HTR-8/SVneo (cell line): ENCODE measurements at regions not wholly inside any gene's neighbourhood (a gene's known extent, or its start where the extent isn't known, plus 50 kb on each side); places are given as distances from the start of the nearest gene placed in this dataset.

Source experiments
- DNase-seq: peaks from one replicate; pipeline ENCODE4 v3.0.0; 2011; ENCODE audit warnings: low spot score, mixed read lengths; ENCODE audit not compliant: insufficient read length
- FAIRE-seq: peaks from 2 replicates; lab custom pipeline; 2011; peaks lifted over from hg19 to GRCh38; lab: Jason Lieb, UNC

DNA sequence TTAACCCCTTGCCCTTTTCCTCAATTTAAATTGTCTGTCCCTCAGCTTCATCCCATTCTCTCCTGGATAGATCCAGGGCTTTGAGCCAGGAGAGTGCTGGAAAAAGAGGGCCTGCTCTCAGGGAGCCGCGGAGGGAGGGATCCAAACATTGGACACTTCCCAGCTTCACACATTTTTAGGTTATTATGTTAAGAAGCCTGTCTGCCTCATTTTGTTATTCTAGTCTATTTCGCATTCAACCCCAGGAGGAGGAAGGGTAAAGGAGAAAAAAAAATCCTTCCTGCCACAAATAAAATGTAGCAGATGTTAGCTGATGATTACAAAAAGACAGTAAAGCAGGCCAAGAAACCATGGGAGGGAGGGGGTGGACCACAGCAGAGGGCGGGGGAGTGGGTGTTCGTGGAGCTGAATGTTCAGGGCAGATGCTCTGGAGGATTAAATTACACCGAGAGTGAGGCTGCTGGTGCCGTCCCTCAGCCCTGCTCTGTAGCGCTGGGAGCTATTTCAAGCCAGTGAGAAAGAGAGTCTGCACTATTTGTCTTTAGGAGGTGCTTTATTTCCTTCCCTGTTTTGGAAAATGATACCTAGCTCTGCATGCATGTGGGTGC, 60.6 kb upstream of the ZFR start:
- DNase-seq (peak; percentile 45), FAIRE-seq (no peak)

- FAIRE-seq (no peak), DNase-seq (no peak)
These were observed 59.9 kb upstream of the ZFR start for GRCh38 chr5:32504329-32504988.

DNA sequence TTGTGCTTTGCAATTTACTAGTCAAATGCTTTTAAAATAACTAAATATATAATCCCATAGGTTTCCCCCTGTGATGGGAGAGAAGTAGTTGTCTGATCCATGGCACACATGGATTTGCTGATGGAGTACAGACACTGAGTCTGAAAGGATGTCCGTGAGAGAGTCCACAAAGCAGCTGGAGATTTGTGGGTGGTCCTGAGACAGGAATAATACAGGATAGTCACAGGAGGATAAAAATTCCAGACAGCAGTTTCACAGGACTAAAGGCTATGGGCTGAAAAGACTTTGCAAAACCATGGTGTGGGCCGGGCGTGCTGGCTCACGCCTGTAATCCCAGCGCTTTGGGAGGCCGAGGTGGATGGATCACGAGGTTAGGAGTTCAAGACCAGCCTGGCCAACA, 58.7 kb upstream of the ZFR start:
- FAIRE-seq, result no peak
- no peak for DNase-seq

DNA sequence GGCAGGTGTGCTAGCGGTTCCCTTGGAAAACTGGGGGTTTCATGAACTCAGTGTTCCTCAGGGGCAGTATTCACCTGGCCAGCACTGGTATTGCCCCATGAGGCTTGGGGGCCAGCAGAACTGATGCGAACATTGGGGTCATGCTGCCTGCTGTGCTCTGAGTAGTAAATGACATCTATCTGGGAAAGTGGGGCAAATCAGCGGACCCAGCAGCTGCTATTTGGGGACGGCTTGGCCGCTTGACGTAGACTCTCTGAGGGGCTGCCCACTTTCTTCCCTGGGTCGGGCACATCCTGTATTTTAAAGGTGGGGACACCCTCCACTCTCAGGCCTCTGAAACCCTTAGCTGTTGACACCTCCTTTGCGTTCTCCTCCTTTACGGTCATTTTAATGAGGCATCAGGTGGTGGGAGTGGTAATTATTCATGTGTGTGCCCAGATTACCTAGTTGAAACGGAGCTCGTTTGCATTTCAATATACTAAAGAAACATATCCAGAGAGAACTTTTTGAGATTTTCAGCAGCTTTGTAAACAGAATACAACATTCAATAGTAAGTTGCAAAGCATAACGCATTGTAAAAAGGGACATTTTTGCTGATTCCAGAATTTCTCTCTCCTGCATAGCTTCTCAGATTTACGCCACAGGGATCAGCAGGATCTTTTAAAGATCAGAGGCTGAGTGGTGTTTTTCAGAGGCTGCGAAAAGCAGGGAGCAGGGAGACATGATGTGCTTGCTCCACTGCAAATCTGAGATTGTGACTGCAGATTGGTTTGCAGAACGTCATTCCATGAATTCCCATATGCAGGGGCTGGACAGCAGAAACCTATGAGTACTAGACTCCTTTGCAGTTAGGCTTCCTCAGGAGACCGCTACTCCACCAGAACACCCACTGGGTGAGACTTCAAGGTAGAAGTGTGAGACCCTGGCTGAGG, 56.8 kb upstream of the ZFR start:
- DNase-seq (no peak), FAIRE-seq (no peak)

- DNase-seq, result no peak
- no peak for FAIRE-seq
These were observed 55.6 kb upstream of the ZFR start for GRCh38 chr5:32500181-32500580.

- DNase-seq (no peak), FAIRE-seq (no peak)
These were observed 54.7 kb upstream of the ZFR start for GRCh38 chr5:32499261-32499660.

- DNase-seq (no peak), FAIRE-seq (no peak)
These were observed 53.9 kb upstream of the ZFR start for GRCh38 chr5:32498484-32498883.

DNA sequence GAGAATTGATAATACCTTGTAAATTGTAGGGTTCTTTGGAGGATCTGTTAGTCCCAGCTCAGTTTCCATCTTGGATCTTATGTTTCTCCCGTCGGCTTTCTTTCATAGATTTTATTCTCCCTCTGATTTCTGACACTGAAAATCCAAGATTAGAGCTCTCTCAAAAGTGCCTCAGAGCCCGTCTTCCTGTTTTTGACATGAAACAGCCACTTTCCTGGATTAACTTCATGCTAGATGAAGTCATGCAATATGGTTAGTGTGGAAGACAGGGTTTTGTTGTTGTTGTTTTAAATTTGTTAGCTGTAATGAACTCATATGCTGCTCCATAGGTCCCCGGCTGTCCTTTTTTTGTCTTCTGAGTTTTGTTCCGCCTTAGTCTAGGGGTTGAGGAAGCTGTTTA, 51.6 kb upstream of the ZFR start:
- no peak for DNase-seq
- no peak for FAIRE-seq

DNA sequence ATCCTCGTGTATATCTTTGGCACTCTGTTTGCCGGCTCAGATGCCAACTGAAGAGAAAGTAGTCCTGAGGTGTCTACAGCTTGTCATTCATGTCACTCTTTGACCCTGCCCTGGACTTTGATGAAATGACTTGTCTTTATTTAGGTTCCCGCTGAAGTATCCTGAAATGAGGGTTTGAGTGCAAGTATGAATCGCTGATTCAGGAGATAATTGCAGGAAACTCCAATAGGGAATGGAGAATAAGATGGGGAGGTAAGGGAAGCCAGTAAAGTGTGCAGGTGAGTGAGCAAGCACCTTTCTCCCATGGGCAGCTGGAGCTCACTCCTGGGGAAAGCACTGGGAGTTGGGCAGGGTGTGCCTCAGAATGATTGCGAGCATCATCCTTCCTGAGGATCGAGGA, 50.3 kb upstream of the ZFR start:
- FAIRE-seq (no peak), DNase-seq (no peak)
